Mesenteric fat pad (tissue), 1 donor: ENCODE measurements at regions not wholly inside any gene's neighbourhood (a gene's known extent, or its start where the extent isn't known, plus 50 kb on each side); places are given as distances from the start of the nearest gene placed in this dataset.
"Not testable (repeated sequence)": the region's sequence is repeated elsewhere in the genome, so short reads cannot be mapped to it uniquely, and the experiment has no call there.

Source experiments
- DNase-seq: peaks from one replicate; pipeline ENCODE4 v3.0.0-alpha.2; 2020; ENCODE audit warnings: low spot score
- donor health status: DM: yes; HTN: yes; CAD: no.

GRCh38 chr3:164291486-164291885 lies 786.8 kb downstream of the SI start:
- DNase-seq, result not testable (repeated sequence)

GRCh38 chr3:164278550-164278949 lies 799.7 kb downstream of the SI start:
- no peak for DNase-seq

GRCh38 chr3:164267053-164267452 lies 811.2 kb downstream of the SI start:
- DNase-seq, result no peak

GRCh38 chr3:164250923-164251322 lies 827.4 kb downstream of the SI start:
- DNase-seq, result no peak

- DNase-seq, result no peak
Measured at GRCh38 chr3:164236851-164237250, 841.4 kb downstream of the SI start.

GRCh38 chr3:164235289-164236028 lies 842.8 kb downstream of the SI start:
- DNase-seq, result no peak

GRCh38 chr3:164233951-164234350 lies 844.3 kb downstream of the SI start:
- DNase-seq, result no peak

- DNase-seq, result no peak
Measured at GRCh38 chr3:164231718-164232117, 846.6 kb downstream of the SI start.

- no peak for DNase-seq
Measured at GRCh38 chr3:164230385-164231094, 847.8 kb downstream of the SI start.

GRCh38 chr3:164224126-164224525 lies 854.2 kb downstream of the SI start:
- no peak for DNase-seq

GRCh38 chr3:164222197-164222596 lies 856.1 kb downstream of the SI start:
- DNase-seq, result no peak

- no peak for DNase-seq
Measured at GRCh38 chr3:164221297-164221696, 857.0 kb downstream of the SI start.

- no peak for DNase-seq
Measured at GRCh38 chr3:164209363-164209762, 868.9 kb downstream of the SI start.

- no peak for DNase-seq
Measured at GRCh38 chr3:164208821-164209220, 869.5 kb downstream of the SI start.

- DNase-seq, result no peak
Measured at GRCh38 chr3:164208048-164208447, 870.2 kb downstream of the SI start.

GRCh38 chr3:164200053-164200823 lies 878.1 kb downstream of the SI start:
- no peak for DNase-seq

- DNase-seq, result no peak
Measured at GRCh38 chr3:164196477-164196876, 881.8 kb downstream of the SI start.

- DNase-seq, result no peak
Measured at GRCh38 chr3:164194842-164195241, 883.5 kb downstream of the SI start.

- DNase-seq, result no peak
Measured at GRCh38 chr3:164192974-164193373, 885.3 kb downstream of the SI start.

GRCh38 chr3:164190566-164190965 lies 887.7 kb downstream of the SI start:
- no peak for DNase-seq

- no peak for DNase-seq
Measured at GRCh38 chr3:164186095-164186494, 892.2 kb downstream of the SI start.

GRCh38 chr3:164179110-164179774 lies 899.1 kb downstream of the SI start:
- peak; percentile 75 for DNase-seq
